ENCODE measurements at regions not wholly inside any gene's neighbourhood (a gene's known extent, or its start where the extent isn't known, plus 50 kb on each side); places are given as distances from the start of the nearest gene placed in this dataset.

DNA sequence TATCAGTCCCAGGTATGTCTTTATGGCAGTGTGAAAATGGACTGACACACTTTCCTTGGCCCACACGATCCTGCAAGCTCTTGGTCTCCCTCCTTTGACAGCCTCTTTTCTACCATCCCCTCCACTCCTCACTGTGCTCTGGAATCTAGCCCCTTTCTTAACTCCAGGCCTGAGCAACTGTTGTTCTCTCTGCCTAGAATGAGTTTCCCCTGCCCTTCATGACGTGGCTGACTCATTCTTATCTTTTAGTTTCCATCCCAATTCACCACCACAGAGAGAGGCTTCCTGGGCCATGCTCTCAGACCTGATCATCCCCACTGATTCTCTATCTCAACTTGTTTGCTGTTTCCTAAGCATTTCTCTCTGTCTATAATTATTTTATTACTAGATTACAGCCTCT, 157.4 kb upstream of the HMGA2 start:
- DNase-seq = no peak
- ATAC-seq (ENCODE audit: poor library complexity) = no peak
- no peaks in the 10 kb centered on the region for H3K9me3 ChIP-seq (ENCODE audit: control insufficient read depth in 1 of 2, insufficient read depth in 1 of 2, low read length in 2 of 2)
- Mint-ChIP-seq H3K9me3 (peaks cover 1% of the 10 kb centered on the region), H3K36me3 (ENCODE audit: low read depth) (no peaks in the 10 kb centered on the region), H3K27me3 (no peaks in the 10 kb centered on the region), H3K4me1 (ENCODE audit: low read depth) (no peaks in the 10 kb centered on the region), H3K27ac (no peak overlapping the region), H3K4me3 (no peak overlapping the region)
- H3K4me3 ChIP-seq (ENCODE audit: low read length) = no peak overlapping the region
- no peaks in the 10 kb centered on the region for H3K4me1 ChIP-seq (ENCODE audit: insufficient read depth, low read length)
- no peak overlapping the region for H3K27ac ChIP-seq (ENCODE audit: low read depth in 1 of 2, low read length in 2 of 2)
- H3K27me3 ChIP-seq (ENCODE audit: control insufficient read depth in 1 of 2, insufficient read depth in 2 of 2, low read length in 2 of 2) = no peaks in the 10 kb centered on the region
- H3K36me3 ChIP-seq (ENCODE audit: insufficient read depth, low read length) = no peaks in the 10 kb centered on the region
- POLR2A ChIA-PET = no interaction called here
- intact Hi-C loops (cut with DNase I, micrococcal nuclease) = no loop called here
- CTCF ChIA-PET = no interaction called here
- TF ChIP-seq, protein P1, sequence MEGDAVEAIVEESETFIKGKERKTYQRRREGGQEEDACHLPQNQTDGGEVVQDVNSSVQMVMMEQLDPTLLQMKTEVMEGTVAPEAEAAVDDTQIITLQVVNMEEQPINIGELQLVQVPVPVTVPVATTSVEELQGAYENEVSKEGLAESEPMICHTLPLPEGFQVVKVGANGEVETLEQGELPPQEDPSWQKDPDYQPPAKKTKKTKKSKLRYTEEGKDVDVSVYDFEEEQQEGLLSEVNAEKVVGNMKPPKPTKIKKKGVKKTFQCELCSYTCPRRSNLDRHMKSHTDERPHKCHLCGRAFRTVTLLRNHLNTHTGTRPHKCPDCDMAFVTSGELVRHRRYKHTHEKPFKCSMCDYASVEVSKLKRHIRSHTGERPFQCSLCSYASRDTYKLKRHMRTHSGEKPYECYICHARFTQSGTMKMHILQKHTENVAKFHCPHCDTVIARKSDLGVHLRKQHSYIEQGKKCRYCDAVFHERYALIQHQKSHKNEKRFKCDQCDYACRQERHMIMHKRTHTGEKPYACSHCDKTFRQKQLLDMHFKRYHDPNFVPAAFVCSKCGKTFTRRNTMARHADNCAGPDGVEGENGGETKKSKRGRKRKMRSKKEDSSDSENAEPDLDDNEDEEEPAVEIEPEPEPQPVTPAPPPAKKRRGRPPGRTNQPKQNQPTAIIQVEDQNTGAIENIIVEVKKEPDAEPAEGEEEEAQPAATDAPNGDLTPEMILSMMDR (IDR thresholded peaks at IDR 0.05) = no peak

DNA sequence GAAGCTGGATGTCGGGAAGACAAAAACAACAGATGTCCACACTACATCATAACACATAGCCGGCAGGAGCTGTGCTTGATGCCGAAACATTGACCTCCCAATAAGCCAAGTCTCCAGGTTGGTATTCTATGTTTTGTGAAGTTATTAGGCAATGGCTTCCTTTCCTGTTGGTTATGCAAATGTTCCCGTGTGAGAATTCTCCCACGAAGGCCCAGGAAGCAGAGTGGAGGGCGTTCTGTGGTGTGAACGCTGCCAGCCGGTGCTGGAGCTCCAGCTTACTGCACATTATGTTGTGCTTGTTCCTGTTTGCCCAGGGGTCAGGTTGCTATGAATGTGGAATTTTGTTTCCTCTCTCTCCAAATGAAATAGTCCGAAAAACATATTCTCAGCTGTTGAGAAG, 156.4 kb upstream of the HMGA2 start:
- ChIA-PET CTCF (no interaction called here), POLR2A (no interaction called here)
- no peak for DNase-seq
- Histone ChIP-seq H3K4me3 (ENCODE audit: low read length) (no peak overlapping the region), H3K9me3 (ENCODE audit: control insufficient read depth in 1 of 2, insufficient read depth in 1 of 2, low read length in 2 of 2) (no peaks in the 10 kb centered on the region), H3K27me3 (ENCODE audit: control insufficient read depth in 1 of 2, insufficient read depth in 2 of 2, low read length in 2 of 2) (no peaks in the 10 kb centered on the region), H3K36me3 (ENCODE audit: insufficient read depth, low read length) (no peaks in the 10 kb centered on the region), H3K27ac (ENCODE audit: low read depth in 1 of 2, low read length in 2 of 2) (no peak overlapping the region), H3K4me1 (ENCODE audit: insufficient read depth, low read length) (no peaks in the 10 kb centered on the region)
- no peaks in the 10 kb centered on the region for H3K36me3 Mint-ChIP-seq (ENCODE audit: low read depth)
- TF ChIP-seq, protein P1 (IDR thresholded peaks at IDR 0.05) = no peak
- no peak for ATAC-seq (ENCODE audit: poor library complexity)
- H3K27me3 Mint-ChIP-seq = no peaks in the 10 kb centered on the region
- peaks cover 1% of the 10 kb centered on the region for H3K9me3 Mint-ChIP-seq
- no peak overlapping the region for H3K4me3 Mint-ChIP-seq
- intact Hi-C loops (cut with DNase I, micrococcal nuclease) = no loop called here
- no peaks in the 10 kb centered on the region for H3K4me1 Mint-ChIP-seq (ENCODE audit: low read depth)
- no peak overlapping the region for H3K27ac Mint-ChIP-seq

DNA sequence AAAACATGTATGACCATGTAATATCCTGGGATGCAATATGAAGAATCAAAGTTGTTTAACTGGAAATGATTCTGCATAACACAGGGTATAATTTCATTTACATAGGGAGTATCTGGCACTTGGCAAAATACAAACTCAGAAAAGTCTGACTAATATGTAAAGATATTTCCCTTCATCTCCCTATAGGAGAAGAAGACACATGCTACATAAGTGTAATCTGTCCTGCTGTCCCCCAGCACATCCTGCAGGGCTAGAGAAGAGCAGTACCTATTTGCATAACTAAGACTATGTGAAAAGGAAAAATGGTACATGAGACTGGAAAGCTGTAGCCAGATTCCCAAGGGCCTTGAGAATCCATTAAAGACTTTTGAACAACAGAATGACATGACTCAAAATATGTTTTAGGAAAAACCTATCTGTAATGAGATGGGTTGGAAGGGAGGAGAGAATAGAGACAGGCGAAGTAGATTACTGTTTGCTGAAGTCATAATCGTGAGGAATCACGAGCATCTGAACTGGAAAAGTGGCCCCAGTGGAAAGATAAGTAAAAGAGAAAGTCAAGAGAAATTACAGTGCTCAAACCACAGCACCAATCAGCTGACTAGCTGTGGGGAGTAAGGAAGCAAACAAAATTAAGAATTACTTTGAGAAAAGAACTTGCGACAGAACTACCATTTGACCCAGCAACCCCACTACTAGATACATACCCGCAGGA, 155.1 kb upstream of the HMGA2 start:
- Mint-ChIP-seq H3K36me3 (ENCODE audit: low read depth) (no peaks in the 10 kb centered on the region), H3K4me3 (no peak overlapping the region), H3K27me3 (no peaks in the 10 kb centered on the region), H3K4me1 (ENCODE audit: low read depth) (no peaks in the 10 kb centered on the region), H3K9me3 (peaks cover 1% of the 10 kb centered on the region), H3K27ac (no peak overlapping the region)
- TF ChIP-seq, protein P1 (IDR thresholded peaks at IDR 0.05) = no peak
- no peaks in the 10 kb centered on the region for H3K9me3 ChIP-seq (ENCODE audit: control insufficient read depth in 1 of 2, insufficient read depth in 1 of 2, low read length in 2 of 2)
- POLR2A ChIA-PET = no interaction called here
- intact Hi-C loops (cut with DNase I, micrococcal nuclease) = no loop called here
- H3K27me3 ChIP-seq (ENCODE audit: control insufficient read depth in 1 of 2, insufficient read depth in 2 of 2, low read length in 2 of 2) = no peaks in the 10 kb centered on the region
- no peak for ATAC-seq (ENCODE audit: poor library complexity)
- DNase-seq = no peak
- no peak overlapping the region for H3K4me3 ChIP-seq (ENCODE audit: low read length)
- no peak overlapping the region for H3K27ac ChIP-seq (ENCODE audit: low read depth in 1 of 2, low read length in 2 of 2)
- no peaks in the 10 kb centered on the region for H3K36me3 ChIP-seq (ENCODE audit: insufficient read depth, low read length)
- CTCF ChIA-PET = no interaction called here
- H3K4me1 ChIP-seq (ENCODE audit: insufficient read depth, low read length) = no peaks in the 10 kb centered on the region
